ENCODE measurements at regions not wholly inside any gene's neighbourhood (a gene's known extent, or its start where the extent isn't known, plus 50 kb on each side); places are given as distances from the start of the nearest gene placed in this dataset.

DNA sequence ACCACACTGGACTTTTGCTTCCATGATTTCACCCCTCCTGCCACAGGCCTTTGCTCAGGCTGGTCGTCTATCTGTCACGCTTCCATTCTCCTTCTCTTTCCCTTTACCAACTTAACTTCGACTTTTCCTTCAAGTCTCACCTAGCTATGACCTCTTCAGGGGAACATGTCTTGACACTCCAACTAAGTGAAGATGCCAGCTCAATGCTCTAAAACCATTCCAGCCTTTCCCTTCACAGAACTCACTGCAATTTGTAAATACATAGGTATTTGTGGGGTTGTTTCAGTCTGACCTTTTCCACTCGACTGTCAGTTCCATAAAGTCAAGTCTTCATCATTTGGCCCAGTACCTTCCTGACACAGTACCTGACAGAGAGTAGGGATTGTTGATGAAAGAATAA is 358.6 kb upstream of the CAMK1G start:
- TF ChIP-seq, protein P1, sequence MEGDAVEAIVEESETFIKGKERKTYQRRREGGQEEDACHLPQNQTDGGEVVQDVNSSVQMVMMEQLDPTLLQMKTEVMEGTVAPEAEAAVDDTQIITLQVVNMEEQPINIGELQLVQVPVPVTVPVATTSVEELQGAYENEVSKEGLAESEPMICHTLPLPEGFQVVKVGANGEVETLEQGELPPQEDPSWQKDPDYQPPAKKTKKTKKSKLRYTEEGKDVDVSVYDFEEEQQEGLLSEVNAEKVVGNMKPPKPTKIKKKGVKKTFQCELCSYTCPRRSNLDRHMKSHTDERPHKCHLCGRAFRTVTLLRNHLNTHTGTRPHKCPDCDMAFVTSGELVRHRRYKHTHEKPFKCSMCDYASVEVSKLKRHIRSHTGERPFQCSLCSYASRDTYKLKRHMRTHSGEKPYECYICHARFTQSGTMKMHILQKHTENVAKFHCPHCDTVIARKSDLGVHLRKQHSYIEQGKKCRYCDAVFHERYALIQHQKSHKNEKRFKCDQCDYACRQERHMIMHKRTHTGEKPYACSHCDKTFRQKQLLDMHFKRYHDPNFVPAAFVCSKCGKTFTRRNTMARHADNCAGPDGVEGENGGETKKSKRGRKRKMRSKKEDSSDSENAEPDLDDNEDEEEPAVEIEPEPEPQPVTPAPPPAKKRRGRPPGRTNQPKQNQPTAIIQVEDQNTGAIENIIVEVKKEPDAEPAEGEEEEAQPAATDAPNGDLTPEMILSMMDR (IDR thresholded peaks at IDR 0.05), result no peak
- TF ChIP-seq EP300 (IDR thresholded peaks at IDR 0.05) (no peak), POLR2A (IDR thresholded peaks at IDR 0.05) (no peak)
